Ureter (tissue), 1 donor: ENCODE measurements at regions not wholly inside any gene's neighbourhood (a gene's known extent, or its start where the extent isn't known, plus 50 kb on each side); places are given as distances from the start of the nearest gene placed in this dataset.
"Not testable (repeated sequence)": the region's sequence is repeated elsewhere in the genome, so short reads cannot be mapped to it uniquely, and the experiment has no call there.

Source experiments
- DNase-seq: peaks from one replicate; pipeline ENCODE4 v3.0.0-alpha.2; 2020; ENCODE audit warnings: low spot score
- donor health status: DM: yes; HTN: yes; CAD: no.

- no peak for DNase-seq
Observed at GRCh38 chr5:54884195-54884536, 101.2 kb downstream of the ESM1 start.

- no peak for DNase-seq
Observed at GRCh38 chr5:54883374-54884194, 101.8 kb downstream of the ESM1 start.

- DNase-seq: no peak
Observed at GRCh38 chr5:54882841-54883240, 102.6 kb downstream of the ESM1 start.

GRCh38 chr5:54882101-54882500 is 103.3 kb downstream of the ESM1 start:
- DNase-seq: no peak

GRCh38 chr5:54881286-54882005 is 103.9 kb downstream of the ESM1 start:
- no peak for DNase-seq

GRCh38 chr5:54876976-54877375 is 108.4 kb downstream of the ESM1 start:
- no peak for DNase-seq

GRCh38 chr5:54876556-54876955 is 108.8 kb downstream of the ESM1 start:
- DNase-seq: no peak

- DNase-seq: no peak
Observed at GRCh38 chr5:54874337-54875021, 110.9 kb downstream of the ESM1 start.

- no peak for DNase-seq
Observed at GRCh38 chr5:54873691-54874090, 111.7 kb downstream of the ESM1 start.

GRCh38 chr5:54872810-54873209 is 112.6 kb downstream of the ESM1 start:
- no peak for DNase-seq

- no peak for DNase-seq
Observed at GRCh38 chr5:54870271-54870670, 115.1 kb downstream of the ESM1 start.

- DNase-seq: no peak
Observed at GRCh38 chr5:54869691-54870090, 115.7 kb downstream of the ESM1 start.

- DNase-seq: no peak
Observed at GRCh38 chr5:54868511-54869483, 116.6 kb downstream of the ESM1 start.

GRCh38 chr5:54867310-54867944 is 118.0 kb downstream of the ESM1 start:
- no peak for DNase-seq

GRCh38 chr5:54864911-54865515 is 120.4 kb downstream of the ESM1 start:
- not testable (repeated sequence) for DNase-seq

- DNase-seq: no peak
Observed at GRCh38 chr5:54862036-54862435, 123.4 kb downstream of the ESM1 start.

GRCh38 chr5:54861212-54861894 is 124.0 kb downstream of the ESM1 start:
- DNase-seq: no peak

GRCh38 chr5:54860321-54860720 is 125.1 kb downstream of the ESM1 start:
- DNase-seq: no peak

GRCh38 chr5:54859316-54859715 is 126.1 kb downstream of the ESM1 start:
- no peak for DNase-seq
